ENCODE measurements at regions not wholly inside any gene's neighbourhood (a gene's known extent, or its start where the extent isn't known, plus 50 kb on each side); places are given as distances from the start of the nearest gene placed in this dataset.
"Not testable (repeated sequence)": the region's sequence is repeated elsewhere in the genome, so short reads cannot be mapped to it uniquely, and the experiment has no call there.

DNA sequence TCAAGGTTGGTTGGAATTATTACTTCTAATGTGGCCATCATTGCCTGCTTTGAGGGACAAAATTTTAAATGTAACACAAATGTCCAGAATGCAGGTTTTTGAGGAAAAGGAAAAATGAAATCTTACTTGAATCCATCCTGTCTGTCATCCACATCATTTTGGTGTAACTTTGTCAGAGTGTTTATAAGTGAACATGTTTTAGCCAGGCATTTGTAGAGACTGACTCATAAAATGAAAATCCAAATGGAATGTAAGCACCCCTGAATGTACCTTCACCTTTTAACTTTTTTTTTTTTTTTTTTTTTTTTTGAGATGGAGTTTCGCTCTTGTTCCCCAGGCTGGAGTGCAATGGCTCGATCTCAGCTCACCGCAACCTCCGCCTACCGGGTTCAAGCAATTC, 141.8 kb upstream of the BNIP2 start:
- no peak for DNase-seq (ENCODE audit: low spot score)

GRCh38 chr15:59830098-59830497, 141.0 kb upstream of the BNIP2 start:
- DNase-seq (ENCODE audit: low spot score): no peak

GRCh38 chr15:59828861-59829260, 139.7 kb upstream of the BNIP2 start:
- no peak for DNase-seq (ENCODE audit: low spot score)

DNA sequence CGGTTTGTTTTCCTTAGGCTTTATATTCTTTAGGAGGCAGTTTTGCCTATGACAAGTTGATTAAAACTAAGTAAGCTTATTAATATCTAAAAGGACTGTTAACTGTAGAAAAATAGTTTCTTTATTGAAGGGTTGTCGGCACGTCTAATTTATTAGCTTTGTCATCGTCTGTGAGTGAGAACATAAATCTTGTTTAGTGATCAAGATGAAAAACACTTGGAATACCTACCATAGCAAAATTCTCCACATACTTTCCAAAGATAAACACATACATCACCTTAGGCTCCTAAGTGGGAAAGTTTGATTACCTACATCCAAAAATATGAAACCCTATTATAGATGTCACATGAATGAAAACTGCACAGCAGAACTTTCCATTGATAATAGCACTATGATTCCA, 139.1 kb upstream of the BNIP2 start:
- no peak for DNase-seq (ENCODE audit: low spot score)

DNA sequence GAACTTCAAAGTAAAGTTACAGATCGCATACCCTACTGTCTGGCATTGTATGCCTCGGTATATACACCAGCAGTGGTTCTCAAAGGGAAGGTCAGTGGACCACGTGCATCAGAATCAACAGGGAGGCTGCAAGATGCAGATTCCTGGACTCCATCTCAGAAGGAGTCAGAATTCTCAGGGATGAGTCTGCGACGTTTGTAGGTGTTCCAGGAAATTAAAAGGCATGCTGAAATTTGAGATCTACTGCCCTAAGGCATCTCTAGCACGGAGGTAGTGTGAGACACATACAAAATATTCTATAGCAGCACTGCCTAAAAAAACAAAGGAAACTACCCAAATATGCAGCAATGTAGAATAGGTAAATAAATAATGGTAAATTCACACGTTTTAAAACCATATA, 136.8 kb upstream of the BNIP2 start:
- no peak for DNase-seq (ENCODE audit: low spot score)

GRCh38 chr15:59821286-59821685, 132.2 kb upstream of the BNIP2 start:
- DNase-seq (ENCODE audit: low spot score): no peak

DNA sequence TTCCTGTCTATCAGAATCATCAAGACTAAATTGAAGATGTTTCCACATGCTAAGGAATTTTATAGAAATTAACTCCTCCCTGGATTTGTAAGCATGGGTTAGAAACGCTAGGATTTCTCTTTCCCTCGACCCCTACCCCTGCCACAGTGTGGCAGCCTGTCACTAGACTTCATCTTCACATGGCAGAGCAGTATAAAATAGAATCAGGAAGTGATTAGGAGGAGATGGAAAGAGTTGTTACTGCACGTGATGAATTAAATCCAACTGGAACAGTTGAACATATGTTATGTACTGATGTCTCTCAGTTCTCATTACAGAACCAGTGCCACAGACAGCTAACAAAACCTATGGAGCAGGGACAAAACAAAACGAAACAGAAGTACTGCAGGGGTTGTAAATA, 130.0 kb upstream of the BNIP2 start:
- no peak for DNase-seq (ENCODE audit: low spot score)

- no peak for DNase-seq (ENCODE audit: low spot score)
Observed at GRCh38 chr15:59818336-59818735, 129.2 kb upstream of the BNIP2 start.

DNA sequence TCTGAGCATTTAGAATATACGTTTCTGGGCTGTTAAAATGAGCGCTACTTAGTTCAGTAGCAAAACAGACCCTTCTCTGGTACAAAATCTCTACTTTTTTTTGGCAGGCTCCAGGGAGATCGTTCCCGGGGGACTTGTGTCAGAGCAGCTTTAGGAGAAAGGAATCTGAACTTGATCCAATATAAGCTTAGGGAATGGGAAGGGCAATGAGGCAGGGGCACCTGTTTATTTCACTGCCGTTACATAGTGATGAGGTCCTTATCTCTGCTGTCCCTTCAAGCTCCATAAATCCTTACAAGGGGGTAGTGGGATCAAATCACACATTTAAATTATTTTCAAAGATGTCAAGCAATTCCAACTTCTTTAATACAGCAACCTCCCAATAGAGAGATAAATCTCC, 128.7 kb upstream of the BNIP2 start:
- DNase-seq (ENCODE audit: low spot score): no peak

DNA sequence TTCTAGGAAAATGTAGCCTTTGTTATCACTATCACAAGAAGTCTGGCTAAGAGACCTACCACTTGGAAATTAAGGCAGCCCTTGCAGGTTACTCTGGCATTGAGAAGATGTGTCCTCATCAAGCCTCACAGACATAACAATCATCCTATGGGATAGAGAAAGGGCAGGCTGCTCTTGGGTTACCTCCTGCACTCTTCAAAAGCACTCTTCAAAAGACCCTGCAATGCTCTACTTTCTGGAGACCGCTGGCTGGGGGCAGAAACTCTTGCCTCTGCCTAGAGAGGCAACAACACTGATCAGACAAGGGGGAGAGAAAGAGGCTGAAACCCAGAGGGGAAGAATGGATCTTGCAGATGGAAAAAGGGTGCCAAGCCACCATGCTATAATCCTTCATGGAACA, 127.9 kb upstream of the BNIP2 start:
- DNase-seq (ENCODE audit: low spot score): no peak

- peak; percentile 46 for DNase-seq (ENCODE audit: low spot score)
Observed at GRCh38 chr15:59814409-59814808, 125.3 kb upstream of the BNIP2 start.

- DNase-seq (ENCODE audit: low spot score): no peak
Observed at GRCh38 chr15:59812889-59813288, 123.8 kb upstream of the BNIP2 start.

DNA sequence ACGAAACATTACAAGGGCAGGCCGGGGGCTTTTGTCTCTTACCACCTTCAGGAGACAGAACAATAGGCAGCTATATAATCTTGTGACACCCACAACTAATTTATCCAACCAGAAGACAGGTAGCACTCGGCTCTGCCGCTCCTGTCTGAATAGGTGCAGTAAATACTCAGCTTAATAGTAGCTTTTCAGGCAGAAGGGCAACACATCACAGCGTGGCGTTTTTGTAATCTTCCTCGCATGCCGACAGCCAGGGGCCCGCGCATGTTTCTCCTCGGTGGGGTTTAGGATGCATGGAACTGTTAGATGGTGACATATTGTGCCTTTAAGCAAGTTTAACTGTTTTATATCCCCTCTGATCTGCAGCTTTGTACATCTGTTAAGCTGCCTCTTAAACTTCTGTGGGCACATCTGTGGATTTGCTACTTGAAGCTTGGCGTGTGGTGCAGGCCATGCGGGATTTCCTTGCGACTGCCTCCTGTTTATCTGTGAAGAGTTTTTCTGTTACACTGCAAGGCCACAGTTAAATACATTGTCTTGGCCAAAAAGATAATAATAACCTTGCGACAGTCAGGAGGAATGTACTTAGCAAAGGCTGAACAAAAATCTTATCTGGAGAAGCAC, 123.2 kb upstream of the BNIP2 start:
- no peak for DNase-seq (ENCODE audit: low spot score)

- DNase-seq (ENCODE audit: low spot score): peak; percentile 85
Observed at GRCh38 chr15:59803293-59803966, 114.3 kb upstream of the BNIP2 start.

DNA sequence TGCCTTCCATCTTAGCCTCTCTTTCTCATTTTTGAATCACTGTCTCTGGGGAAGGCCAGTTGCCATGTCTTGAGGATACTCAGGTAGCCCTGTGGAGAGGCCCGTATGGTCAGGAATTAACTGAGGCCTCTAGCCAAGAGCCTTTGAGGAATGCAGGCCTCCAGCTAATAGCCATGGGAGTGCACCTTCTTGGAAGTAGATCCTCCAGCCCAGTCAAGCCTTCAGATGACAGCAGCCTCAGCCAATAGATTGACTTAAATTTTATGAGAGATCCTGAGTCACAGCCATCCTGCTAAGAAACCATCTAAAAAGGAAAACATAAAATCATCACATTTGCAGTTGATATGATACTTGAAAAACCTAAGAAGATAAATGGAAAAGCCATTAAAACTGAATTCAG, 112.5 kb upstream of the BNIP2 start:
- DNase-seq (ENCODE audit: low spot score): no peak

GRCh38 chr15:59798605-59798917, 109.4 kb upstream of the BNIP2 start:
- DNase-seq (ENCODE audit: low spot score): no peak

DNA sequence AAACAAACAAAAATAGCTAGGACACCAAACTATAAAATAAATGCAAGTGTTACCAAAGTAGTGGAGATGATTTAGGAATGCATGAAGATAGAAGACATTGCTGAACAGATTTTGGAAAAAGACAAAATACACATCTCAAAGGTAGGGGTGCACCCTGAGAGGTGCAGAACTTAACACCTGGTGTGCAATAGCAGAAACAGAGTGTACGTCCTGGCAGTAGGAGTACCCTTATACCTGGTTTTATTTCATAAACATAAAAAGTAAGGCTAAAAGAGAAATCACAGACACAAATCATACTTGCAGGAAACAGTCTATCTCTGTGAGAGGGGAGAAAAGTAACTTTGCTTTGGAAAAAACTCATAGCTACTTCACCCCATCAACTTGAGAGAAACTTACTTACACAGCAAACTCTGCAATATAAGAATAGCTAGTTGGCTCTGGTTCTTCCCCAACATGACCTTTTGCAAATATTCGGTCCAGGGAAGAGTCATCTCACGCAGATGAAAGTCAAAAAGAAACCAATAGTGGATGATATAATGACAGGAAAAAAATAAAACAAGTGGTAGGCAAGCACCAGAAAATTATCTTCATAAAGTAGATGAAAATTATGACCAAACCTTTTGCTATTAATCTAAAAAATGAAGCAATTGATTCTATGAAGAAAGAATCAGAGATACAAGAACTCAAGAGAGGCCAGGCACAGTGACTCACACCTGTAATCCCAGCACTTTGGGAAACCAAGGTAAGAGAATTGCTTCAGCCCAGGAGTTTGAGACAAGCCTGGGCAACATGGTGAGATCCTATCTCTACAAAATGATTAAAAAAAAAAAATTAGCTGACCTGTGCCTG, 108.9 kb upstream of the BNIP2 start:
- no peak for DNase-seq (ENCODE audit: low spot score)

- peak; percentile 10 for DNase-seq (ENCODE audit: low spot score)
Observed at GRCh38 chr15:59794229-59794886, 105.2 kb upstream of the BNIP2 start.

DNA sequence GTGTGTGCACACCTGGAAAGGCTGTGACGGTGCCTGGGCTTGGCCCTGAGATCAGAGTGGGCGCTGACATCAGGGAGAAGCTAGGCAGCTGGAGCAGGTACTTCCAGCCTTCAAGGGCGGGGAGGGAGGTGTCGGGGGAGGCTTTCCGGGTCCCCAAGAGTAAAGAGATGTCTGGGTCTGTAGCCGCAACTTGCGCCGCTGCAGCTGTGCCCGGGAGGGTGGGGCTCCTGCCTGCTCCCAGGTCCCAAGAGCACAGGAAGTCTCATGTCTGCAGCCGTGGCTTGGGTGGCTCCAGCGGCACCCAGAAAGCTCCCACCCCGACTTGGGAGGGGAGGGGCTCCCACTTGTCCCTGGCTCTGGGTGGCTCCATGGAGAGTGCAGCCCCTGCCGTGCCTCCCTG, 103.2 kb upstream of the BNIP2 start:
- peak; percentile 45 for DNase-seq (ENCODE audit: low spot score)

DNA sequence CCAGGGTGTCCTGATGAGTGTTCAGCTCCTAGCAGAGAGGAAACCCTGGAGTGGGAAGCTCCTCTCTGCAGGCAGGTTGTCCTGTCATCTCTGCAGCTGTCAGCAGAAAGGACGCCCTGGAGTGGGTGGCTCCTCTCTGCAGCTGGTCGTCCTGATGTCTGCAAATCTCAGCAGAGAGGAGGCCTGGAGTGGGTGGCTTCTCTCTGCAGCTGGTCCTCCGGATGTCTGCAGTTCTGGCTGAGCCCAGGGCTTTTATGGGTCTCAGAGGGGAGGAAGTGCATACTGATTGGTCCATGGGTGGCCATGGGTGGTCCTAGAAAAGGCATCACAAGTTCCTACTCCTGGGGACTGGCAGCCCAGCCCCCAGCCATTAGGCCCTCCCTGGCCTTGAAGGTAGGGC, 102.6 kb upstream of the BNIP2 start:
- no peak for DNase-seq (ENCODE audit: low spot score)

GRCh38 chr15:59791079-59791478, 102.0 kb upstream of the BNIP2 start:
- DNase-seq (ENCODE audit: low spot score): no peak

GRCh38 chr15:59786466-59786865, 97.3 kb upstream of the BNIP2 start:
- not testable (repeated sequence) for DNase-seq (ENCODE audit: low spot score)

DNA sequence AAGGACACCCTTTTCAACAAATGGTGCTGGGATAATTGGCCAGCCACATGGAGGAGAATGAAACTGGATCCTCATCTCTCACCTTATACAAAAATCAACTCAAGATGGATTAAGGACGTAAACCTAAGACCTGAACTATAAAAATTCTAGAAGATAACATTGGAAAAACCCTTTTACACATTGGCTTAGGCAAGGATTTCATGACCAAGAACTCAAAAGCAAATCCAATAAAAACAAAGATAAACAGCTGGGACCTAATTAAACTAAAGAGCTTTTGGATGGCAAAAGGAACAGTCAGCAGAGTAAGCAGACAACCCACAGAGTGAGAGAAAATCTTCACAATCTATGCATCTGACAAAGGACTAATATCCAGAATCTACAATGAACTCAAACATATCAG, 96.9 kb upstream of the BNIP2 start:
- DNase-seq (ENCODE audit: low spot score): not testable (repeated sequence)

All from CD4-positive, alpha-beta T cell treated with Interleukin-6 at 100 ng/mL for 8 hours (primary cell).